HEK293 (cell line): ENCODE measurements at regions not wholly inside any gene's neighbourhood (a gene's known extent, or its start where the extent isn't known, plus 50 kb on each side); places are given as distances from the start of the nearest gene placed in this dataset.

Source experiments
- CTCF ChIA-PET: fragments of 350-600 bp; formaldehyde crosslinking; extraction: SDS; loops from one replicate; lab custom pipeline; 2021; ENCODE audit warnings: antibody characterized with exemption; lab: Yijun Ruan, JAX
- POLR2A ChIA-PET: fragments of 300-600 bp; formaldehyde crosslinking; extraction: SDS; loops from one replicate; lab custom pipeline; 2020; ENCODE audit warnings: antibody characterized with exemption, inconsistent platforms; lab: Yijun Ruan, JAX
- H3K27ac ChIP-seq: fragments of 200-500 bp; sonication (Bioruptor generic); 2 replicates; pipeline ENCODE4 v1.5.1; 2014; ENCODE audit warnings: low read depth, low read length, control low read depth, inconsistent platforms; ENCODE audit errors: extremely low read depth
- H3K36me3 ChIP-seq, 2 experiments: fragments of 200-500 bp in 1 of 2; sonication (Bioruptor generic) in 1 of 2; 1 replicate in 1 of 2; 2 replicates in 1 of 2; pipeline ENCODE4 v1.5.1; 2014 to 2017; ENCODE audit warnings: inconsistent platforms in 2 of 2, low read length in 2 of 2; ENCODE audit not compliant: control insufficient read depth in 2 of 2, insufficient read depth in 1 of 2
- H3K4me1 ChIP-seq: fragments of 200-500 bp; sonication (Bioruptor generic); 2 replicates; pipeline ENCODE4 v1.5.1; 2014; ENCODE audit warnings: mild to moderate bottlenecking, low read length, inconsistent platforms; ENCODE audit not compliant: control insufficient read depth, insufficient read depth
- H3K4me3 ChIP-seq: 2 replicates; pipeline ENCODE4 v1.5.1; 2011; ENCODE audit warnings: low read depth, mild to moderate bottlenecking, control low read depth, low read length, moderate library complexity
- H3K9me3 ChIP-seq: fragments of 200-500 bp; sonication (Bioruptor generic); 2 replicates; pipeline ENCODE4 v1.5.1; 2014; ENCODE audit warnings: low read depth, low read length, inconsistent platforms; ENCODE audit not compliant: control insufficient read depth, insufficient read depth
- GLI2 ChIP-seq: fragments of 450-650 bp; formaldehyde crosslinking; IDR thresholded peaks from 2 replicates; pipeline ENCODE4; 2017; ENCODE audit warnings: missing biosample characterization, missing genetic modification characterization, low read depth, borderline replicate concordance
- MEIS1 ChIP-seq: sonication (generic); formaldehyde crosslinking; IDR thresholded peaks from 2 replicates; pipeline ENCODE4 v1.8.1; 2022; ENCODE audit warnings: missing genetic modification reagents, mild to moderate bottlenecking, borderline replicate concordance
- MYNN ChIP-seq: fragments of 450-650 bp; formaldehyde crosslinking; IDR thresholded peaks from 2 replicates; pipeline ENCODE4 v1.5.1; 2016; ENCODE audit warnings: missing biosample characterization, missing genetic modification characterization, borderline replicate concordance
- OSR2 ChIP-seq: fragments of 450-650 bp; formaldehyde crosslinking; IDR thresholded peaks from 2 replicates; pipeline ENCODE4 v1.5.1; 2016; ENCODE audit warnings: missing biosample characterization, missing genetic modification characterization
- SP3 ChIP-seq: fragments of 450-650 bp; formaldehyde crosslinking; IDR thresholded peaks from 2 replicates; pipeline ENCODE4 v1.5.1; 2016; ENCODE audit warnings: missing biosample characterization, missing genetic modification characterization
- SP7 ChIP-seq: fragments of 450-650 bp; formaldehyde crosslinking; IDR thresholded peaks from 2 replicates; pipeline ENCODE4 v1.5.1; 2016; ENCODE audit warnings: missing biosample characterization, missing genetic modification characterization
- WT1 ChIP-seq: fragments of 450-650 bp; formaldehyde crosslinking; IDR thresholded peaks from 2 replicates; pipeline ENCODE4 v1.5.1; 2016; ENCODE audit warnings: missing biosample characterization, missing genetic modification characterization
- ZBTB20 ChIP-seq: fragments of 450-650 bp; formaldehyde crosslinking; IDR thresholded peaks from 2 replicates; pipeline ENCODE4 v1.5.1; 2016; ENCODE audit warnings: missing biosample characterization, missing genetic modification characterization
- ZNF157 ChIP-seq: fragments of 450-650 bp; formaldehyde crosslinking; IDR thresholded peaks from 2 replicates; pipeline ENCODE4 v1.5.1; 2016; ENCODE audit warnings: missing biosample characterization, missing genetic modification characterization
- ZNF214 ChIP-seq: fragments of 450-650 bp; formaldehyde crosslinking; IDR thresholded peaks from 2 replicates; pipeline ENCODE4 v1.5.1; 2017; ENCODE audit warnings: missing biosample characterization, mild to moderate bottlenecking, missing genetic modification characterization, borderline replicate concordance
- ZNF350 ChIP-seq: fragments of 450-650 bp; formaldehyde crosslinking; IDR thresholded peaks from 2 replicates; pipeline ENCODE4 v1.5.0; 2017; ENCODE audit warnings: missing biosample characterization, mild to moderate bottlenecking, missing genetic modification characterization
- ZNF521 ChIP-seq: fragments of 450-650 bp; formaldehyde crosslinking; IDR thresholded peaks from 2 replicates; pipeline ENCODE4 v1.5.1; 2017; ENCODE audit warnings: missing biosample characterization, mild to moderate bottlenecking, missing genetic modification characterization
- ZNF585B ChIP-seq: fragments of 450-650 bp; formaldehyde crosslinking; IDR thresholded peaks from 2 replicates; pipeline ENCODE4 v1.5.1; 2016; ENCODE audit warnings: missing biosample characterization, missing genetic modification characterization
- ZNF792 ChIP-seq: fragments of 450-650 bp; formaldehyde crosslinking; IDR thresholded peaks from 2 replicates; pipeline ENCODE4 v1.5.1; 2016; ENCODE audit warnings: missing biosample characterization, missing genetic modification characterization
- ZSCAN30 ChIP-seq: fragments of 450-650 bp; IDR thresholded peaks from 2 replicates; pipeline ENCODE4 v1.5.1; 2018; ENCODE audit warnings: missing biosample characterization, mild to moderate bottlenecking, missing genetic modification characterization, moderate library complexity
- TF ChIP-seq, protein P1 (sequence below): fragments of 450-650 bp; formaldehyde crosslinking; IDR thresholded peaks from 2 replicates; pipeline ENCODE4 v1.5.1; 2016; ENCODE audit warnings: missing biosample characterization, missing genetic modification characterization
- TF ChIP-seq, protein P2 (sequence below): IDR thresholded peaks from 2 replicates; pipeline ENCODE4 v1.6.1; 2011; ENCODE audit warnings: mild to moderate bottlenecking, low read depth, low read length, borderline replicate concordance
- TF ChIP-seq, protein P3 (sequence below): fragments of 450-650 bp; formaldehyde crosslinking; conservative IDR thresholded peaks from 2 replicates; pipeline ENCODE4 v1.5.1; 2016; ENCODE audit warnings: low read depth, missing biosample characterization, missing genetic modification characterization

DNA sequence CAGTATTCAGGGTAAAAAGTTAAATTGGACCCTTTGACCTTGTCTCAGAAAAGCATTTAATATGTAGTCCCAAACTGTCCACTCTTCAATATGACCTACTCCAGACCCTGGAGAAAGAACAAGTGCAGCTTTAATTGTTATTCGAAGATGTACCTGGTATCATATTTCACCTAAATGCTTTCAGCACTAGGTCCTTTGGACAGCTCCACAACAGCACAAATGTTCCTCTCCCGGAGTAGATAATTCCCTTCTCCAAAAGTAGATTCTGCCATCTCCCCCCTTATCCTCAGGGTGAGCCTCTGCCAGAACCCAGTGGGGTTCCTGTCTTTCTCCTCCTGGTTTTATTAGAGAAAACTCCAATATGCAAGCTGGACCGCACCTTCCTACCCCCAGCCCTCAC lies 104.5 kb upstream of the AJAP1 start:
- TF ChIP-seq ZNF792: no peak
- no peak for TF ChIP-seq SP7 (tag by site-specific recombination)
- no peak for TF ChIP-seq WT1
- no peak for TF ChIP-seq ZSCAN30 (tag by site-specific recombination)
- TF ChIP-seq, protein P1, sequence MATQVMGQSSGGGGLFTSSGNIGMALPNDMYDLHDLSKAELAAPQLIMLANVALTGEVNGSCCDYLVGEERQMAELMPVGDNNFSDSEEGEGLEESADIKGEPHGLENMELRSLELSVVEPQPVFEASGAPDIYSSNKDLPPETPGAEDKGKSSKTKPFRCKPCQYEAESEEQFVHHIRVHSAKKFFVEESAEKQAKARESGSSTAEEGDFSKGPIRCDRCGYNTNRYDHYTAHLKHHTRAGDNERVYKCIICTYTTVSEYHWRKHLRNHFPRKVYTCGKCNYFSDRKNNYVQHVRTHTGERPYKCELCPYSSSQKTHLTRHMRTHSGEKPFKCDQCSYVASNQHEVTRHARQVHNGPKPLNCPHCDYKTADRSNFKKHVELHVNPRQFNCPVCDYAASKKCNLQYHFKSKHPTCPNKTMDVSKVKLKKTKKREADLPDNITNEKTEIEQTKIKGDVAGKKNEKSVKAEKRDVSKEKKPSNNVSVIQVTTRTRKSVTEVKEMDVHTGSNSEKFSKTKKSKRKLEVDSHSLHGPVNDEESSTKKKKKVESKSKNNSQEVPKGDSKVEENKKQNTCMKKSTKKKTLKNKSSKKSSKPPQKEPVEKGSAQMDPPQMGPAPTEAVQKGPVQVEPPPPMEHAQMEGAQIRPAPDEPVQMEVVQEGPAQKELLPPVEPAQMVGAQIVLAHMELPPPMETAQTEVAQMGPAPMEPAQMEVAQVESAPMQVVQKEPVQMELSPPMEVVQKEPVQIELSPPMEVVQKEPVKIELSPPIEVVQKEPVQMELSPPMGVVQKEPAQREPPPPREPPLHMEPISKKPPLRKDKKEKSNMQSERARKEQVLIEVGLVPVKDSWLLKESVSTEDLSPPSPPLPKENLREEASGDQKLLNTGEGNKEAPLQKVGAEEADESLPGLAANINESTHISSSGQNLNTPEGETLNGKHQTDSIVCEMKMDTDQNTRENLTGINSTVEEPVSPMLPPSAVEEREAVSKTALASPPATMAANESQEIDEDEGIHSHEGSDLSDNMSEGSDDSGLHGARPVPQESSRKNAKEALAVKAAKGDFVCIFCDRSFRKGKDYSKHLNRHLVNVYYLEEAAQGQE (tag by site-specific recombination): peak; percentile 88
- Histone ChIP-seq H3K9me3 (no peaks in the 10 kb centered on the region), H3K36me3 (no peaks in the 10 kb centered on the region), H3K27ac (no peak overlapping the region), H3K4me1 (no peaks in the 10 kb centered on the region), H3K4me3 (no peak overlapping the region)
- CTCF ChIA-PET: no interaction called here
- POLR2A ChIA-PET: no interaction called here

DNA sequence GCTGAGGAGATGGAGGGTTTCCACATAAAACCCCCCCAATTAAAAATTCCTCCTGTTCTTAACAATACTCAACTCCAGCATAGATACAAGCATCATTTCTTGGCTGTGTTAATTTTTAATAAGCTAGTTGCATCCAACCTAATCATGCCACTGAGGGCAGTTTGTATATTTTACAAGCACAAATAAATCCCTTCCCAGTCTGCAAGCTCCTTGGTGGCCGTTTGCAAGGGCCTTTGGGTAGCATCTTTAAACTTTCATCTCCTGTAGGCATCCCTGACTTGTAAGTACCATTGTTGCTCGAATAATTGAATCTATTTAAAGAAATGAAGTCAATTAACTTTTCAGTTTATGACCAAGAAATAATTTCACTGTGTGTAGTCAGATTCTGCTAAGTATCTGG lies 103.5 kb upstream of the AJAP1 start:
- TF ChIP-seq OSR2 (no peak), ZNF157 (no peak), ZNF521 (tag by site-specific recombination) (no peak), ZNF585B (tag by site-specific recombination) (no peak)
- no peaks in the 10 kb centered on the region for H3K4me1 ChIP-seq
- no peak overlapping the region for H3K27ac ChIP-seq
- no peak overlapping the region for H3K4me3 ChIP-seq
- CTCF ChIA-PET: no interaction called here
- POLR2A ChIA-PET: no interaction called here
- no peaks in the 10 kb centered on the region for H3K9me3 ChIP-seq
- no peaks in the 10 kb centered on the region for H3K36me3 ChIP-seq

DNA sequence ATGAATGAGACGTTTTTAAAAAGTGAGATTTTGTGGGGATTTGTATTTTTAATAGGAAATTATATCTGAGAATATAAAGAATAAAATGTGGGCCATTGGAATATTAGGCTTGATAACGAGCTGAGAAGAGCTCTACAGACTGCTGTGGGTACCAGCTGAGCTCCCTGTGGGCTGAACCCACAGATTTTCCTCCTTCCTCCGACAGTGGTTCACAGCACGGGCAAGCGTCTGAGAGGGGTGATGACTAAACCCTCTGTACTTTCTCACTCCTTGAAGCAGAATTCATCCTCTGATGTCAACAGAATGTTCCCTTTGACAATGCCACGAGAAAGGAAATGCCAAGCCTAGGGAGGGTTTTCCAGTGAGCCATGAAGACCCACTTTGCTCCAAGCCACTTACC lies 102.7 kb upstream of the AJAP1 start:
- TF ChIP-seq MEIS1 (no peak), GLI2 (tag by site-specific recombination) (no peak), ZNF521 (tag by site-specific recombination) (no peak), ZNF350 (tag by site-specific recombination) (no peak), ZNF585B (tag by site-specific recombination) (no peak), SP3 (no peak), ZBTB20 (tag by site-specific recombination) (no peak), MYNN (tag by site-specific recombination) (no peak), ZNF214 (tag by site-specific recombination) (no peak)
- TF ChIP-seq, protein P2, sequence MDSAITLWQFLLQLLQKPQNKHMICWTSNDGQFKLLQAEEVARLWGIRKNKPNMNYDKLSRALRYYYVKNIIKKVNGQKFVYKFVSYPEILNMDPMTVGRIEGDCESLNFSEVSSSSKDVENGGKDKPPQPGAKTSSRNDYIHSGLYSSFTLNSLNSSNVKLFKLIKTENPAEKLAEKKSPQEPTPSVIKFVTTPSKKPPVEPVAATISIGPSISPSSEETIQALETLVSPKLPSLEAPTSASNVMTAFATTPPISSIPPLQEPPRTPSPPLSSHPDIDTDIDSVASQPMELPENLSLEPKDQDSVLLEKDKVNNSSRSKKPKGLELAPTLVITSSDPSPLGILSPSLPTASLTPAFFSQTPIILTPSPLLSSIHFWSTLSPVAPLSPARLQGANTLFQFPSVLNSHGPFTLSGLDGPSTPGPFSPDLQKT: no peak
- TF ChIP-seq, protein P3, sequence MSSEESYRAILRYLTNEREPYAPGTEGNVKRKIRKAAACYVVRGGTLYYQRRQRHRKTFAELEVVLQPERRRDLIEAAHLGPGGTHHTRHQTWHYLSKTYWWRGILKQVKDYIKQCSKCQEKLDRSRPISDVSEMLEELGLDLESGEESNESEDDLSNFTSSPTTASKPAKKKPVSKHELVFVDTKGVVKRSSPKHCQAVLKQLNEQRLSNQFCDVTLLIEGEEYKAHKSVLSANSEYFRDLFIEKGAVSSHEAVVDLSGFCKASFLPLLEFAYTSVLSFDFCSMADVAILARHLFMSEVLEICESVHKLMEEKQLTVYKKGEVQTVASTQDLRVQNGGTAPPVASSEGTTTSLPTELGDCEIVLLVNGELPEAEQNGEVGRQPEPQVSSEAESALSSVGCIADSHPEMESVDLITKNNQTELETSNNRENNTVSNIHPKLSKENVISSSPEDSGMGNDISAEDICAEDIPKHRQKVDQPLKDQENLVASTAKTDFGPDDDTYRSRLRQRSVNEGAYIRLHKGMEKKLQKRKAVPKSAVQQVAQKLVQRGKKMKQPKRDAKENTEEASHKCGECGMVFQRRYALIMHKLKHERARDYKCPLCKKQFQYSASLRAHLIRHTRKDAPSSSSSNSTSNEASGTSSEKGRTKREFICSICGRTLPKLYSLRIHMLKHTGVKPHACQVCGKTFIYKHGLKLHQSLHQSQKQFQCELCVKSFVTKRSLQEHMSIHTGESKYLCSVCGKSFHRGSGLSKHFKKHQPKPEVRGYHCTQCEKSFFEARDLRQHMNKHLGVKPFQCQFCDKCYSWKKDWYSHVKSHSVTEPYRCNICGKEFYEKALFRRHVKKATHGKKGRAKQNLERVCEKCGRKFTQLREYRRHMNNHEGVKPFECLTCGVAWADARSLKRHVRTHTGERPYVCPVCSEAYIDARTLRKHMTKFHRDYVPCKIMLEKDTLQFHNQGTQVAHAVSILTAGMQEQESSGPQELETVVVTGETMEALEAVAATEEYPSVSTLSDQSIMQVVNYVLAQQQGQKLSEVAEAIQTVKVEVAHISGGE (tag by site-specific recombination): no peak
- no peaks in the 10 kb centered on the region for H3K9me3 ChIP-seq
- no peak overlapping the region for H3K4me3 ChIP-seq
- POLR2A ChIA-PET: no interaction called here
- H3K36me3 ChIP-seq: no peaks in the 10 kb centered on the region
- CTCF ChIA-PET: interaction anchor here (0.6 kb wide), 1 partner anchor 832 kb away, joined by 3 read pairs; no protein-coding TSS in a partner anchor
- H3K4me1 ChIP-seq: no peaks in the 10 kb centered on the region
- H3K27ac ChIP-seq: no peak overlapping the region
